Activated CD4-positive, alpha-beta T cell treated with anti-CD3 and anti-CD28 coated beads, Interleukin-2, Interleukin-6, amounts not matched to agents 100 ng/mL and 50 ng/mL, durations not matched to agents 16 hours and 8 hours (primary cell): ENCODE measurements at regions not wholly inside any gene's neighbourhood (a gene's known extent, or its start where the extent isn't known, plus 50 kb on each side); places are given as distances from the start of the nearest gene placed in this dataset.

Source experiments
- DNase-seq: peaks from one replicate; pipeline ENCODE4 v3.0.0-alpha.2; 2020

GRCh38 chr2:118696786-118697465, 150.5 kb downstream of the EN1 start:
- no peak for DNase-seq

DNA sequence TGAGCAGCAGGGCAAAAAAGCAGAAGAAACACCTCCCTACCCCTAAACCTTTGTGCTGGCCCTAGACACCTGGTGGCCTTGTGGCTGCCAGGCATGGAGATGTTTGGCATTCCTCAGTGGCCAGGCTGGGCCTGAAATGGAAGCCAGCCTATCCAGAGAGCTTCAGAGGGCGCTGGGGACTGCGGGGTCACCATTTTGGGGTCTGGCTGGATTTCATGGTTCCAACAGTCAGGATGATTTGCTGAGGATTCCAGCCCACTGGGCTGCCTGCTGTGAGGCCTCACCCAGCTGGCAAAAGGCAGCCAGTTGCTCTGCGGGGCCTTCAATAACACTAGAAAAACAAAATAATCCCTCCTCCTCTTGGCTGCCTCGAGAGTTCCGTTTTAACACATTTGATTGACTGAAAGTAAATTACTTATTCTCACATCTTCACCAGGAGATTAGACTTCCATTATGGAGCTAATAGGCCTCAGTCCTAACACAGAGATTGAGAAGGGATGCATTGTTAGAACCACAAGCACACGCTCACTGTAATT, 154.1 kb downstream of the EN1 start:
- no peak for DNase-seq

DNA sequence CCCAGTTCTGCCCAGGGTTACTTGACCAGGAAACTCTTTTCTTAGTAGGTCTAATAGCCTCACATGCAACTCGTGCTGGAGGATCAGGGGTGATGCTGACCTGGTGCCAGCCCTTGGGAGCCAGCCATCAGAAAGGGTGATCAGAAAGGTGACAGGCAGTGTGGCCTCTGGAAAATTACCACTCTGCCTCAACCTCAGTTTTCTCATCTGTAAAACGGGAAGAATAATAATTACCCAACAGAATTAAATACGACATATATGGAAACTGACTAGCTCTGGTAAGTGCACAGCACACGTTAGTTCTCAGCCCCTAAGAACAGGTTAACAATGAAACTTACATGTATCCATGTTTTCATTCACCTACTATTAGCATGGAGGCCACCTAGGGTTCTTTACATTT, 157.6 kb downstream of the EN1 start:
- no peak for DNase-seq

DNA sequence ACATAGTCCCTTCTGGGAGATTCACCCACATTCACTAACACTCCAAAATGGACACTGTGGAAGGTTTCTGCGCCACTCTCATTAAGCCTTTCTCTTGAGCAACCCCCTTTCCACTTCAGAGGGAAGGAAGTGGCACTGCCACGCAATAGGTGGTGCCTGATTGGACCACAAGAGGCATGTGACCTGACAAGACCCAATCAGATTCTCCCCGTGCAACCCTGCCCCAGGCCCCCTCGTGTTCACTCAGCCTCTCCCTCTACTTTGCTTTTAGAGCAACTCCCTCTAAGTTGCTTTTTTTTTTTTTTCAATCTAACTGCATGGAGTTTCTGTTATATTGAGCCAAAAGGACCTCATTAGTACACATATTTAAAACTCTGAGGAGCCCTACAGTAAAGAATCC, 158.0 kb downstream of the EN1 start:
- no peak for DNase-seq

DNA sequence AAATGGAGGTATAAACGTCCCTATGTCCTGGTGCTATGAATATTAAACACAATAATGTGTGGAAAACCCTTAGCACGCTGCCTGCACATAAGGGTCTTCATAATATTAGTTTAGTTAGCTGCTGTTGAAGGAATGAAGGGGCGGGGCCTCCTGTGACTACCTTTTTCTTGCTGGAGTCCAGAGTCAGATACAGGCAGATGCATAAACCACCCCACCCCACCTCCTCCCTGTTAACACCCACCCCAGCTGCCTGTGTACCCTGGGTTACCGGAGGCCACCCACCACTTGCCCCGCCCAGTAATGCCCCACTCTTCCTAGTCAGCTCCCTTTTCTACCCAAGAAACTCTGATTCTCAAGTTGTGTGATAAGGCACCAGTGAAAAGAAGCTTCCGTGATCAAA, 158.4 kb downstream of the EN1 start:
- no peak for DNase-seq

GRCh38 chr2:118687698-118688097, 159.8 kb downstream of the EN1 start:
- DNase-seq = no peak

GRCh38 chr2:118687192-118687591, 160.3 kb downstream of the EN1 start:
- DNase-seq = no peak

GRCh38 chr2:118686346-118686745, 161.1 kb downstream of the EN1 start:
- DNase-seq = no peak

- DNase-seq = no peak
These were observed 164.0 kb downstream of the EN1 start for GRCh38 chr2:118683460-118683859.

GRCh38 chr2:118678985-118679384, 168.5 kb downstream of the EN1 start:
- DNase-seq = no peak

- DNase-seq = no peak
These were observed 169.9 kb downstream of the EN1 start for GRCh38 chr2:118677546-118677945.

DNA sequence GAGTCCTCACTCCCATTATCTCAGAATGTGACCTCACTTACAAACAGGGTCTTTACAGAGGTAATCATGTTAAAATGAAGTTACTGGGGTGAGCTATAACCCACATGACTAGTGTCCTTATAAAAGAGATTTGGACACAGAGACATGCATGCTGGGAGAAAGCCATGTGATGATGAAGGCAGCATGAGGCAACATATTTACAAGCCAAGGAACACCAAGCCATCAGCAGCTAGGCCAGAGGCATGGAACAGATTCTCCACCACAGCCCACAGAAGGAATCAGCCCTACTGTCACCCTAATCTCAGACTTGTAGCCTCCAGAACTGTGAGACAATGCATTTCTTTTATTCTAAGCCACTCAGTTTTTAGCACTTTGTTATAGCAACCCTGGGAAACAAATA, 171.9 kb downstream of the EN1 start:
- DNase-seq = no peak

DNA sequence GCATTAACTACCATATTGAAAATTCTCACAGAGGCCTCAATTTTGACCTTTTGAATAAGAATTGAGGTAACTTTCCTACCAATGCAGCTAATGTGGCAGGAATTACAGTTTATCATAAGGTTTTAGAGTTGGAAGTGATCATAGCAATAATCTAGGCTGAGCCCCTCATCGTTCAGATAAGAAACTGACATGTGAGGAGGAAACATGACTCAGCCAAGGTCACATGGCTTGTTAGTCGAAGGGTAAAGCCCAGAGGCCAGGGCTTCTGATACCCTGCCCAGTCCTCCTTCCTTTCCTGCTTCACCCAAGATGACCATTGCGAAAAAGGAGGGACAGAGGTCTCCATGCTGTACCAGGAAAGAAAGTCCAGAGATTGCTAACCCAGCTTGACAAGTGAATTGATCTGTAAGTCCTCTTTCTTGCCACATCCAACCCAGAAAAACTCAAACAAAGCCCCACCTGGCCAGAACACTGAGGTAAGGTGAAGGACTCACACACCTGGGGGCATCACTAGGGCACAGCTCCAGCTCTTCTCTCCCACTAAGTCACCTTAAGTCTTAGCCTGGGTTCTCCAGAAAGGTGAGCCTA, 174.8 kb downstream of the EN1 start:
- no peak for DNase-seq

DNA sequence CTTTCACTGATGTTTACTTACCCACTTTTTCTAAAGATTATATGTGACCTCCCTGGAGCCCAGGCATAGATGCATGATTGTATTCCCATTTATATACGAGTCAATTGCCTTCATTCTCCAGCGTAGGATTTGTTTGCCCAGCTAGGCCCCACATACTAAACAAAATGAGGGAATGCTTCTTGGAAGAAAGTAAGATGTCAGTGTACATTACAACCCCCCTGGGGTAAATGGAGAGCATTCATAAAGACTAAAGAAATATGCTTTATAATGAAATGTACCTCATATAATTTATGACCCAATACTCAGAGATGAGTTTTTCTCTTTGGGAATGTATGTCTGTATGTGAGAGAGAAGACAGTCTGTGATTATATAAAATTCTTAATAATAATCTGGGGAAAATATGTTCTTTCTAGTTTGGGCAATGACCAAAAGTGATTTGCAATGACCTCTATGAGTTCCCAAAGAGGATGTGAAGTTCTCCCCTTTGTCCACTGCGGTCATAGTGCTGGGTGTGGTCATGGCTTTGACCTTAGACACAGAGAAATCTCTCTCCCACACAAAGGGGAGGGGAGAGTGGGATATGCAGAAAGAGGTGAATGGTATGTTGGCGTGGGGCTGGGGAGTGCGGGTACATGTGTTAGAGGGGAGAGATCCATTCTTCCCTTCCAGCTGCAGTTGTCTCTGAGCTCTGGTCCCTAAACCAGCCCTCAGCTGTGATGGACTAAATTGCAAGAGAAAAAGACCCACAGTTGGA, 175.6 kb downstream of the EN1 start:
- DNase-seq = no peak

DNA sequence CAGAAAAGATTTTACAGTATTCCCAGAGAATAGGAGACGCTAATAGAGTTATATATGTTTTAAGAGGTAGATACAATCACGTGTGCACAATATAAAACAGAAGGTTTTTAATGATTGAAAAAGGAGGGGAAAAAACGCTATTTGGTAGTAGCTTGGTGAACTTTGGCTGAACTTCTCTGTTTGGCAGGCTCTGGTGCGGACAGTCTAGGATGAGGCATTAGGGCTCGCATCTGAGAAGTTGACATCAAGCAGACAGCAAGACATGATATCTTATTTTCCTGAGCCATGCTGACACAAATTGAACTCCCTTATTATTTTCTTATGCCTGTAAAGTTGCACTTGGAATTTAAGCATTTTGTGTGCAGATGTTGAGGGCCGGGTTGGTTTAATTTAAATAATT, 176.6 kb downstream of the EN1 start:
- DNase-seq = no peak

- no peak for DNase-seq
These were observed 177.2 kb downstream of the EN1 start for GRCh38 chr2:118670276-118670675.

DNA sequence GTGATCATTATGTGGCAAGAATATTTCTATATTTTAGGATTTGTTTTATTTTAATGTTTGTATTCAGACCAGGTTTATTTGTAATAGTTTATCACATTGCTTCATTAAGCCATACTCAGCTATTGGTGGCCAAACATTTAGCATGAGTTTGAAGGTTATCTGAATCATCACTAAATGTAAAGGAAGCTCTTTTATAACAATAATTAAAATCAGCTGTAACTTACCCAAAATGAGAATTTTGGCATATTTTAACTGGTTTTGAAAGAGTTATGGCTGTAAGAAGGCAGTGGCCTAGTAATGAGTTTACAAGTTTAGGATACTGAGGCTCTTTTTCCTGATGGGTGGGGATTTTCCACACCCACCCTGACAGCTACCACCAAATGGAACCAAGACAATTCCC, 177.8 kb downstream of the EN1 start:
- DNase-seq = no peak

GRCh38 chr2:118668431-118669424, 178.7 kb downstream of the EN1 start:
- DNase-seq = no peak

- no peak for DNase-seq
These were observed 179.5 kb downstream of the EN1 start for GRCh38 chr2:118667964-118668363.

DNA sequence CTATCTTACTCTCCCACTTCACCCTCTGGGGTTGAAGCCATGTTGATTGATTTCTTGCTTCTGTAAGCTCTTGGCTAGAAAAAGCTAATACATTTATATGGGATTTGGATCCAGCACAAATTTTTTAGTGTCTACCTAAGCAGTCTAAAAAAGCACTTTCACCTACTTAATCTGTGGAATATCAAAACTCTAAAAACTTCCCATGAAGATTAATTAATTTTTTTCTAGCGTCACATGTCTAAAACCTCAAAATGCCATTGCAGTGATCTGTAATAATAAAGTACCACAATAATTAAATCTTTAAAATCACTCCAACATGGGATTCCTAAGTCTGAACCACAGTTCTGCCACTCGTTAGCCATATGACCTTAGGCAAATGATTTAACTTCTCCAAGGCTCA, 180.1 kb downstream of the EN1 start:
- no peak for DNase-seq

DNA sequence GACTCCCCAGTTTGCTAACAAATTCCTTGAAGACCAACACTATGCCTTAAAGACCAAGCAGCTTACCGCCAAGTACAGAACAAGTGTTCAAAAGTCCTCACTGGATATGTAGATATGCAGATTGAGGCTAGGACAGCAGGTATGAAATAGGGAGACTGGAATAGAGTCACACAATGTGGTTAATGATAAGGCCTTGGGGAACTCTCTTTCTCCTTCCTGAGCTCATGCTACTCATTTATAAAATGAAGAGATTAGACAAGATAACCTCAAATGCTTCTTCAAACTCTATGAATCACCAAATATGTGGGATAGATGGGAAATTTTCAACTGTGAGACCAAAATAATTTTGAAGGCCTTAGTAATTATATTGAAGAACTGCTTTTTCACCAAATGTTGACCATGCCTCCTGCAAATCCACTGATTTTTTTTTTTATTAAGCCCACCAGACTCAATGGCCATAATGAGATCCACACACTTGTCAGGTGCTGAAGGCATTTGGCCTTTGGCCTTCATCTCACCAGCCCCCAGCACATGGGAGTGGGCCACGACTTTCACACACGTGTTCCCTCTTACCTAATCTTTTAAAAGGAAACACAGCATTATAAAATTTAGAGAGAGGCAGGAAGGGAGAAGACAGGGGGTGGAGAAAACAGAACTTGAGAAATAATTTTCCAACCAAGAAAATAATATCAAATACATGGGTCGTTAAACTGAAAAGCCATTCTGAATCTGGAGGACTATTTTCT, 181.5 kb downstream of the EN1 start:
- no peak for DNase-seq

DNA sequence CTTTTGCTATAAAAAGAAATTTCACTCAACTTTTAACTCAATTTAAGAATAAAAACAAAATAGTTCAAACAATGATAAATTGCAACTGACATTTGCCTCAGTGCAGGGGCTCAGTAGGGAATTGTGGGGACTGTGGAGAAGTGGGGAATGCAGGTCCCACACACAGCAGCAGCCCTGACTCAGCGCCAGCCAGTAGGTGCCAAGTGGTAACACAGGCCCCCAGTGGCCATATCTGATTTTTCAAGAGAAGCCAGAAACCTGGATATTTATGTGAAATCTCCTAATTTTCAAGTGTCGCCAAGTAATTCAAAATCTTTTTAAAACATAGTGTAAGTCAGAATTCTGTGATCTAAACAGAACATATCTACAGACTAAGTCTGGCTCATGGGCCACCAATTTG, 186.3 kb downstream of the EN1 start:
- DNase-seq = no peak
